ENCODE measurements at regions not wholly inside any gene's neighbourhood (a gene's known extent, or its start where the extent isn't known, plus 50 kb on each side); places are given as distances from the start of the nearest gene placed in this dataset.
"Not testable (repeated sequence)": the region's sequence is repeated elsewhere in the genome, so short reads cannot be mapped to it uniquely, and the experiment has no call there.

GRCh38 chr15:101967364-101967763 lies 155.4 kb downstream of the OR4F15 start:
- in situ Hi-C loops (cut with MboI; ENCODE audit: low pct_unique_long_range_greater_than_20kb, low sequenced_read_pairs, unreplicated experiment); DNase-seq (ENCODE audit: low spot score): not testable (repeated sequence)

GRCh38 chr15:101970605-101971004 lies 158.6 kb downstream of the OR4F15 start:
- DNase-seq (ENCODE audit: low spot score); in situ Hi-C loops (cut with MboI; ENCODE audit: low pct_unique_long_range_greater_than_20kb, low sequenced_read_pairs, unreplicated experiment): not testable (repeated sequence)

- in situ Hi-C loops (cut with MboI; ENCODE audit: low pct_unique_long_range_greater_than_20kb, low sequenced_read_pairs, unreplicated experiment); DNase-seq (ENCODE audit: low spot score): not testable (repeated sequence)
Measured at GRCh38 chr15:101977281-101977680, 165.3 kb downstream of the OR4F15 start.

- peak; percentile 54 for DNase-seq (ENCODE audit: low spot score)
- in situ Hi-C loops (cut with MboI; ENCODE audit: low pct_unique_long_range_greater_than_20kb, low sequenced_read_pairs, unreplicated experiment), result not testable (repeated sequence)
Measured at GRCh38 chr15:101980206-101980910, 168.4 kb downstream of the OR4F15 start.

All from GM13977 (cell line).